NCI-H1436 treated with DMSO at 0.1 percent for 48 hours (cell line): ENCODE measurements at regions not wholly inside any gene's neighbourhood (a gene's known extent, or its start where the extent isn't known, plus 50 kb on each side); places are given as distances from the start of the nearest gene placed in this dataset.
"Not testable (repeated sequence)": the region's sequence is repeated elsewhere in the genome, so short reads cannot be mapped to it uniquely, and the experiment has no call there.

ENCODE experiments used
- DNase-seq: peaks from one replicate; lab custom pipeline; 2025; lab: John Stamatoyannopoulos, UW

DNA sequence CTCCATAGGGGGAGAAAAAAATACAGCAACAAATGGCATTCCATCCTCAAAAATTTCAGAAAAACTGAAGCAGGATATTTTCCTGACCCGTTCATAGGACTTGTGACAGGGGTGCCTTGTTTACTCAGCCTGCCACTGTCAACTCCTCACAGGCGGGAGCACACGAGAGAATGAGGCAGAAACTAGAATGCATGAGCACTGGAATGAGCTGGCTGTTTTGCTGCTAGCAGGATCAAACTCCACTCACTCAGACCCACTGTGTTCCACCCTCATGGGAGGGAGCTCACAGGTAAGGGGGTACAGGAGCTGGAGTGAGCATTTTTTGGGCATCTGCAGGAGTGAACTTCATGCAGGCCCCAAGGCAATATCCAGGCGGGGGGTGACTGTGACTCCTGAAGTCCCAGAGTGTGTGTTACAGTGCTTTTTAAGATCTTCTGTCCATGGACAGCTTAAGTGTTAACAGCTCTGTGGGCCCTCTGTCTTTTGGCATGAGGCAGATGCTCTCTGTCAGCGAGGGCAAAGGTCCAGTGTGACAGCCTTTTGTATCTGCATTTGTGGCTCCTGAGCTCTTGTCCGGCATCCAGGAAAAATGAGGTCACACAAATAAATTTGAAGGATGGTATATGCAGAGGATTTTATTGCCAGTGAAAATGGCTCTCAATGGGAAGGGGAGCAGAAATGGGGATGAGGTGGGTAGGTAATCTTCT is 905.7 kb upstream of the TENM4 start:
- DNase-seq = no peak

DNA sequence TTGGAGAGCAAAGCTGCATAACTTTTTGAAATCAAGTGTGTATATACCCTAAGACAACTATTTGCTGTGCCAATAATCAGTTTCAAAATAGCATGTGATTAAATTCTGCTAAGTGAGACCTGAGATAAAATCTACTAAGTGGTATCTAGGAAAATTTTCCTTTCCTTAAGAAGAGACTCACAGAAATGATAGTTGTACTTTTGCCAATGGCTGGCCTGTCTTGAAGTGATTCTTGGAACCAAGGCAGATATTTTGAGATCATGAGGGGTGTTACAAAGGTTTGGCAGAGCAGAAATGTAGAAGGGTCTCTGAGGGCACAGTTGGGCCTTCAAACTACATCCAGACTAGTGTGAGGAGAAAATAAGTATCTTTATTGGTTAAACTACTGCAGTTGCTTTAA is 902.6 kb upstream of the TENM4 start:
- no peak for DNase-seq

DNA sequence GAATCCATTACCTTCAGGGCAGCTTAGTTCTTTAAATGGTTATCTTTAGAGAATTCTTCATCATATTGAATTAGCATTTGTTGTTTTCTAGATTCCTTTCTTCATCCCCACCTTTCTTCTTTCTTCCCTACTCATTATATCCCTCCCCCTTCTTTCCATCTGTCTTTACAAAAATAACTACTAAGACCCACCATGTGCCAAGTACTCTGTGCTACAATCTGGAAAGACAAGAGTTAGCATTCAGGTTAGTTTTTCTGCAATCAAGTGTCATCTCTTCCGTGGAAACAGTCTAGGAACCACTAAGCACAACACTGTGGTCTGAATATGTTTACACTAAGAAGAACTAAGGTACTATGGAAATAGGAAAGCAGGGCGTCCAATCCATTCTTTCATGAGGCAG is 897.4 kb upstream of the TENM4 start:
- DNase-seq = no peak

DNA sequence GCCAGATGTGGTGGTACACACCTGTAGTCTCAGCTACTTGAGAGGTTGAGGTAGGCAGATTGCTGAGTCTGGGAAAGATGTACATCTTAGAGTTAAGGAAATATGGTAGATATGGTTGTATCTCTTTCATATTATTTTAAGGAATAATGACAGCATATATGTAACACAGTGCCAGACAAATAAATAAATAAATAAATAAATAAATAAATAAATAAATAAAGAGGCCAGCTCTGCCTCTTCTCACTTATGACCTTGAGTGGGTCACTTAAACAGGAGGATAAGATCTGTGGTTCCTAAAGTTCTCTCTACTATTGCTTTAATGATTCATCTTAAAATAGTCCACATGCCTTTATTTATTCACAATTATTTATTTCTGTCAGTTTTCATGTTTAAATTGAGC is 890.9 kb upstream of the TENM4 start:
- DNase-seq = no peak

DNA sequence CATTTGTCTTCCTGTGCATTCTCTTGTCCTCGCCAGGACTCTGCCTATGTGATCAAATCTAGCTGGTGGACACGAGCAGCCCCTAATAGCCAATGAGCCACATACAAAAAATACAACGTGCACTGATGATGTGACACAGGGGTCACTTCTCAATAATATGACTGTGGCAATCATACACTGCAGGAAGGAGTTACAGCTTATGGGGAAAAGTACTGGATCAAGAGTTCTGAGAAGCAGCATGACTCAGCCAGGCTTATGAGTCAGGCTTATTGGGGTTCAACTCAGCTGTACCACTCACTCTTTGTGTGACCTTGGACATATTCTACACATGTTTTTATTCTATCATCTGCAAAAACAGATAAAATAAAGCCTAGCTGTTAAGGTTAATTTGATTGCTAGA is 889.4 kb upstream of the TENM4 start:
- DNase-seq = no peak

DNA sequence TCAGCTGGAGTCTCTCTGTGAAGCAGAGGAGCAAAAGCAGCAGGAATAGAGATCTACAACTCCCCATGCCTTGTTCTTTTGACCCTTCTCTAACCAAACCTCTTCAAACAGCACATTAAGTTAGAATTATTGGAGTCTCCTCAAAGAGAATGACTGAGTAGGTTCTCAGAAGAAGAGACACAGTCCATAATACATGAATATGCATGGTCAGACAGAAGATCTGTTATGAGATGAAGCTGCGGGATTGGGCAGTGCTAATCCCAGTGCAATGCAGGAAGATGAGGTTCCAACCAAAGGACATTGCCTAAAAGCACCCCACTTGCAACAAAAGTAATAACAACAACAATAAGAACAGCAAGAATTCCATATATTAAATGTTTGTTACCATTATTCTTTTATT is 887.9 kb upstream of the TENM4 start:
- DNase-seq = no peak

DNA sequence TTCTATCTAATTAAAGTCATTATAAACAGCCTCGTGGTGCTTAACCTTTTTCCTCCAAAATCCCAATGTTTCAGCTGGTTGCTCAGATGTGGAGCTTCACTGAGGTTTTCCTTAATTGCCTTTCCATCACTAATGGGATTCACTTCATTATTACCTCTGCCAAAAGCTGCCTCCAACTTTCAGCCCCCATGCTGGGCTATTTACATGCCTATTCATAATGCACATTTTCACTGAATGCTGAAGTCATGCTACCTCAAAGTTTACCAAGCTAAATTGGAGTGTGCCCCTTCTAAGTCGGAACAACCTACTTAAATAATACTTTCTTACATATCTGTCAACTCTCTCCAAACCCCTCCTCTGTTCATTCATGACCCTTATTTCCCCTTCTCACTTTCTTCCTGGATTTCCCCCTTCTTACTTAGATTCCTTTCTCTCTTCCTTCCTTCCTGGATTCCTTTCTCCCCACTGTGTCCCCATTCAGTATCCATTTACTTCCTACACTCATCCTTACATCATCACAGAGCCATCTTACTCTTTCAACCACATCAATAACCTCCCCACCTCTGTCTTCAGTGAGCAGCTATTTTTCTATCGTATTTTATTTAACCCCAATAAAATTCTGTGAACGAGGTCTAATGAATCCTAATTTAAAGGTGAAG is 887.3 kb upstream of the TENM4 start:
- no peak for DNase-seq

DNA sequence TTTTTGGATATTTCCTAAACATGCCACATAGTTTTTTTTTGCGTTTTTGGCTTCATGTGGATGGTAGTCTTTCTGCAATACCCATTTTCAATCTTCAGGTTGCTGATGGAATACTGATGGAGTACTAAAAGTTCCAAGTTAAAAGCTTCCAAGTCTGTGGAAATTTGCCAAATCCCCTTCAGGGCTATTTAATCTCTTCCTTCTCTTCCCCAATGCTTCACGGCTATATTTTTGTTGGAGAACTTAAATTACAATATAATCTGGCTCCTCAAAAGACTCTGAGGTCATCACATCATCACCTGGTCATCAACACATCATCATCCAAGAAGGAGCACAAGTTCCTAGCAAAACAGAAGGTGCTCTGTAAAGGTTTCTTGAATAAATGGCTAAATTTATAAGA is 881.0 kb upstream of the TENM4 start:
- no peak for DNase-seq

DNA sequence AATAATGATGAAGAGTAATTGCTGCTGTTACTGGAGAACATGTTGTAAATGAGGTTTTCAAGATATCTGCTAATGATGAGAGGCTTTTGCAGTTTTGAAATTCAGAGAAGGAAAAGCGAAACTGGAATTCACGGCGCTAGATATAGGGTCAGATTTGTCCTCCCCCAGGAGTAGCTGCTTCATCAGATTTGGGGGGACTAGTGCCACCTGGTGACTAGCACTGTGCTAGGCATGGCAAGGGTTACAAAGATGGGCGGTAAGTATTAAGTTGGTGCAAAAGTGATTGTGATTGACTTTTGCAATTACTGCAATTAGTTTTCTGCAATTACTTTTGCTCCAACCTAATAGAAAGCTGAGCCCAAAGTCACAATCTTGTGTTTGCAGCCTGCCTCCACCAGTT is 879.9 kb upstream of the TENM4 start:
- DNase-seq = no peak

DNA sequence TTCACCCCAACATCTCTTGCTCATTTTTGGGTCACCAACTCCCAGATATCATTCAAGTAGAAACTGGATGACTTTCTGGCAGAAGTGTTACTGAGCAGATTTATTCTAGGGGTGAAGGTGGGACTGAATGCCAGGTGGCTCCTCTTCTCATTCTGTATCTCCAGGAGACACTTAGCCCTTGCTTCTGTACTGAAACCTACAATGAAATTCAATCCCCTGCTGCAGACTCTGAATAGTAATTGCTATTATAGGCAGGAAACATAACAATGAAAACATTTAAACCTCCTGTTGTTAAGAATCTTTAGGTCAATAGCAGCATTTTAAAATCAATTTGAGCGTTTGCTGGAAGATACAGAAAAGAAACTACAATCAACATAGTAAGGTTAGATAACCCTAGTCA is 879.4 kb upstream of the TENM4 start:
- DNase-seq = no peak

DNA sequence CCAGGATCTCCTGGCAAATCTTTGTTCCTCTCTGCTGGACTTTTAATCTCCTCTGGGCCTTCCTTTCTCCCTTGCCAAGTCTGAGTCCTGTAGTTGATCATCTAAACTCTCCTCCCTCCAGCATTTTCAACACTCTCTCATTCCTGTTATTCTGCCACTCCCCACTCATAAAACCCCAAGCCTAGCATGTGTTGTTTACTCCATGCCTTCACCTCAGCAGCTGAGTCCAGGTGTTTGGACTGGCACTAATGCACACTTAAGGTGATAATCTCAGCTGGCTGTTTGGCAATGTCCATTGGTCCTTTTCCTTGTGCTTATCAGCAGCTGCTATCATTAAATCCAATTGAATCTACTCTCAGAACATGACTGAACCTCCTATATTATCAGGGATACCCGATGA is 876.8 kb upstream of the TENM4 start:
- DNase-seq = no peak

DNA sequence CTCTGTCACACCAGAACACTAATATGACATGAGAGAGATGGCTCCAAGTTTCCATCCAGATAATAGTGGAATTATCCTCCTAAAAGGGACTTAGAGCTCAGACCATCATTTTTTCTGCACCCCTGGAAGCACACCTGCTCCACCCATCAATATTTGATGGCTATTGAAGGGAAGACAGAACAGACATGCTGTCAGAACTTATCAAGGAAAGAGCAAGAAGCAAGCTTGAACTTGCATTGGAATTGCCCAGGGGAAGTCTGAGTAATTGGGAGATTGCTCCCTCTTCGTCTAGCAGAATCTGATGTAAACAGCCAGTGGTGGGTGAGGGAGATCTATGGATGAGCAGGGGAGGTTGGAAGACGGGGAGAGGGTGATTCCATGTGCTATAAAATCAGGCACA is 874.4 kb upstream of the TENM4 start:
- DNase-seq = no peak

DNA sequence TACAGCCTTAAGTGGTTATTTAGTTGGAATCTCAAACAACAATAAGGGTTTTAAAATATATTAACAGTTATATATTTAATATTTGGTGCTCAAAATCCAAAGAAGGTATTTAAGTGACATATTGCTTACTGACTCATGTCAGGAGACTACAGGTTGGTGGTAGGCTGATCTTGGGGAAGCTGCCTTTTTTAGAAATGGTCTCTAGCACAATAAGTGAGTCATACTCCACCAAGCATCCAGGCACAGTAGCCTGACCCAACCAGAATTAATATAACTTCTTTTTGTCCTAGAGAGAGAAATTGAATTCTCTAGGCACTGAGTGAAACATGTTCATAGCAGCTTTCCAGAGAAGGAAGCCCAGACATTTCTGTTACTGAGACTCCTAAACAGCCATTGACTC is 868.5 kb upstream of the TENM4 start:
- no peak for DNase-seq

DNA sequence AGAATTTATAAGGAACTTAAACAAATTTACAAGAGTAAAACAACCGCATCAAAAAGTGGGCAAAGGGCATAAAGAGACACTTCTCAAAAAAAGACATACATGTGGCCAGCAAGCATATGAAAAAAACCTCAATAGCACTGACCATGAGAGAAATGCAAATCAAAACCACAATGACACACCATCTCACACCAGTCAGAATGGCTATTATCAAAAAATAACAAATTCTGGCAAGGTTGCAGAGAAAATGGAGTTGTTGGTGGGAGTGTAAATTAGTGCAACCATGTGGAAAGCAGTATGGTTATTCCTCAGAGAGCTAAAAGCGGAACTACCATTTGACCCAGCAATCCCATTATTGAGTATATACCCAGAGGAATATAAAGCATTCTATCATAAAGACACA is 866.8 kb upstream of the TENM4 start:
- DNase-seq = no peak

DNA sequence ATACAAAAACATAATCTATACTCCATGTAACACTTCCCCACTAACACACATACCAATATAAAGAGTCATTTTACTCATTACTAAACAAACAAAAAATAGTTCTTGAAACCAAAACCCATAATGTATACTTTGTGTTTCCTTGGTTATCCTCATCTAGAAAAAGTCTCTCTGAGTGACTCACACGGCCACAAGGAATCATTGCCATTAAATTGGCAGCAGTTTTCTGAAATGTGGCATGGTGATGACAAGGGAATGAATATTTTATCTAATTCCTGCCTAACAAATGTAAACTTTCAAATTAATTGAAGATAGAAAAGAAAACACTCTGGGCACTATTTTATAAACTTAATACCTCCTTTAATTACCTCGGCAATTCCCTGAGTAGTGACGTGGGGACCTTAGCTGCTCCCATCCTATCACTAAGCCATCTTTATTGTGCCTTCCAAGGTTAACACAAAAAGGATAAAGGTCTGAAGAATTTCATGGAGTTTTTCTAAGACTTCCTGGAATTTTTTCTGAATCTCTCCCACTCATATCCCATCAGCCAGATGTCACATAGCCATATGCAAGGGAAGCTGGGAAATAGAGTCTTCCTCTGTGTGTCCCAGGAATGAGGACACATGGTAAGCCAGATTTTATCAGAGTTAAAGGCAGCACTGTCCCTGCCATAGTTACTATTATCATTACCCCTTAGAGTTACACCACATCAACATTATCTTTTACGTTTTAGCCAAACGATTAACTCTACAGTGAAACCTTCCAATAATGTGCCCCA is 857.2 kb upstream of the TENM4 start:
- DNase-seq = no peak

DNA sequence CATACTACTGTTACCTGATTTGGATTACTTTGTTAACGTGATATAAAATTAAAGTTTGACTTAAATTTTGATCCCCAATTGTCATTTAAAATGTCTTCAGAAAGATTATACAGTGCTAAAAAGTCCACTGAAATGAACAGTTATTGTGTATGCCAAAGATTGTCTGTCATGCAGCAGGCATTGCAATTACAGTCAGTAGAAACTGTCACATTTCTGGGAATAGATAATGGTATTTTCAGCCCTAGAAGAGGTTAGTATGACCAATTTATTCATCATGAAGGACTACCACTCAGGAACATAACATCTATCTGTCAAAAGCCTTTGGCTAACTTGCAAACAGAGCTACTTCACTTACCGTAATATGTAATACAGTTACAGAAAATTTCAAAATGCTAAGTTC is 852.5 kb upstream of the TENM4 start:
- no peak for DNase-seq

DNA sequence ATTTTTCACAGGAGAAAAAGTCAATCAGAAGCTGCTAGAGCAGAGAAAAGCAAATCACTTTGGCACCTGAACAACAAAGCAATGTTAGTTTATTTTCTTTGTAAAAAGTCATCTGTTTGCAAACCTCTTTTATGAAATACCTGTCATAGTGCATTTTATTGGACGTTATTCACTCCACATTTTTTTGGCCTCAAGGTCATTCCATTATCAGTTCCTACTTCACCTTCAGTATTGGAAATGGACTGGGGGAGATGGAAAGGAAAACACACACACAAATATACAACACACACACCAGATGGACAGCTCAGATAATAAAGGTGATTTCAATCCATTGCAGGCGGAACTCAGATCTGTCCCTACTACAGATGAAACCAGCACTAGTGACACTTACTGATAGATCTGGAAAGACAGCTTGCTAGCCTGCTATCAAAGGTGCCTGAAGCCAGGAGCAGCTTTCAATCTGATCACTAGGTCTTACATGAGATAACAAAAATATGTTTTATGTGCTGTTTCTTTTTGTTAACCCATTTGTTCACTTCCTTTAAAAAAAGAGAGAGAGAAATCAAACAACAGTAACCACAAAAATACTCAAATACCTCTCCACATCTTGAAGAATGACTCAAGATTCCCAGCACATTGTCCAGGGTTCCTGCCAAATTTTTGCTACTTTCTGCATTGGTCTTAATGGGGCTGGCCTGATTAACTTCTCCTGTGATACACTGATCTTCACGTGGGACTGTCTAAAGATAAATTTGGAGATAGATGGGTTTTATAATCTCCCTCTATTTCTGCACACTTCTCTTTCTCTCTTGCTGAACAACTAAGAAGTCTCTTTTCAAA is 844.3 kb upstream of the TENM4 start:
- DNase-seq = no peak

DNA sequence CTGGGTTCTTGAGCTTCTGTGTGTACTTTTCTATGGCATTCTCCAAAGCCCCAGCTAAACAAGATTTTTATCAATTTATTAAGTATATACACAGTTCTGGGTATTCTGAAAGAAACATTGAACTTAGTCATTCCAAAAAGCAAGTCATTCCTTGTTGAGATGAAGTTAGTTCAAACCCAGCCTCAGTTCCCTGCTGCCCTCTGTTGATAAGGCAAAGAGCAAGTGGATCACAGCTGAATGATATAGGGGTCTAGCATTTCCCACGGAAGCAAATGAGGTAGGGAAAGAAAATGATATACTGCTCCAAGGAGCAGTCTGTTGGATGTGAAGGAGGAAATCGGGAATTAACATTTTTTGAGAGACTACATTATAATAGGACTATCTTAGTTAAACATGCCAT is 841.8 kb upstream of the TENM4 start:
- no peak for DNase-seq

DNA sequence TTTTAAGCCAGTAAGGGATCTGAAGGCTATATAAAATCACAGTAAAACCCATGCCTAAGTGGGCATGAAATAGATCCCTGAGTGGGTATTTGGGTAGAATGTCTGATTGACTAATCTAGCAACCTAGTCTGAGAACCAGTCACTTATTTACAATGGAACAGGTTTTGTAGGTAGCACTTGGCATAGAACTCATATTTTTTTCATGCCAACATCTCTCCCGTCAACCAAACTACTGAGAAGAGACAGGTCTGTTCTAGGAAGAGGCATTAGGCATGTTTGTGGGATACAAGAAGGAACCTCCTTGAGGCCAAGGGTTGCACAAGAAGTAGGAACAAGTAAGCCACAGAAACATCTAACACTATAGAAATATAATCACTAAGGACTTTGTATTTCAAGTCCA is 840.4 kb upstream of the TENM4 start:
- DNase-seq = no peak

DNA sequence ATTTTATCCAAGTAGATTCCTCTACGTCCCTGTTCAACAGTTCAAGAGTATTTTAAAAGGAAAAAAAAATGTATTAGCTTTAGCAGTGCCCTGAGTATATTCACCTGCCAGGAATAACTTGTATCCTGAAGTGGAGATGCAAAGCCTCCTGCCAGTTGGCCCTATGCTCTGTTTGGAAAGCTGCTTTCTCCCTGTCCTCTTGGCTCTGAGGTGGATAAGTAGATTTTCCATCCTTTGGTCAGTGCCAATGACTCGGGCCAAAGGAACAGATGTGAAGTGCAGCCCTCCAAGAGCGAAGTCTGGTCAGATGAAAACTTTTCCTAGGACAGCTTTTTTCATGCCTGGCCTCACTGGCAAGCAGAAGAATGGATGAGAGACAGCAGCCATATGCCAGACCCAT is 839.9 kb upstream of the TENM4 start:
- DNase-seq = no peak

DNA sequence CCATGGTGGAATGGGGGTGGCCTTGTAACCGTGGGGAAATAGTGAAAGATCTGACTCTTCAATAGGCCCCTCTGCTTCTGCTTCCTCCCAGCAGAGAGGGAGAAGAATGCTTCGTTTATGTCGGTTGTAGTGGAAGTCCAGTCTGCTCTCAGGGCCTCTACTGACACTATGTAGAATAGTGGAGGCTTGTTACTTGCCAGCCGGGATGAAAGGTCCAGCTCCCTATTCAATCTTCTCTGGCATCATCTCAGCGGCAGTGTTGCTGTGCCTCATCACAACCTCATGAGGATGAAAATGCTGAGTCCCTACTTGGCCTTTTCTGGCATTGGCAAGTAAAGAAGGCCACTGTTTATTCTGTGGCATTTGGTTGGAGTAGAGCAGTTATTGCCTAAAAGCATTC is 820.9 kb upstream of the TENM4 start:
- no peak for DNase-seq

DNA sequence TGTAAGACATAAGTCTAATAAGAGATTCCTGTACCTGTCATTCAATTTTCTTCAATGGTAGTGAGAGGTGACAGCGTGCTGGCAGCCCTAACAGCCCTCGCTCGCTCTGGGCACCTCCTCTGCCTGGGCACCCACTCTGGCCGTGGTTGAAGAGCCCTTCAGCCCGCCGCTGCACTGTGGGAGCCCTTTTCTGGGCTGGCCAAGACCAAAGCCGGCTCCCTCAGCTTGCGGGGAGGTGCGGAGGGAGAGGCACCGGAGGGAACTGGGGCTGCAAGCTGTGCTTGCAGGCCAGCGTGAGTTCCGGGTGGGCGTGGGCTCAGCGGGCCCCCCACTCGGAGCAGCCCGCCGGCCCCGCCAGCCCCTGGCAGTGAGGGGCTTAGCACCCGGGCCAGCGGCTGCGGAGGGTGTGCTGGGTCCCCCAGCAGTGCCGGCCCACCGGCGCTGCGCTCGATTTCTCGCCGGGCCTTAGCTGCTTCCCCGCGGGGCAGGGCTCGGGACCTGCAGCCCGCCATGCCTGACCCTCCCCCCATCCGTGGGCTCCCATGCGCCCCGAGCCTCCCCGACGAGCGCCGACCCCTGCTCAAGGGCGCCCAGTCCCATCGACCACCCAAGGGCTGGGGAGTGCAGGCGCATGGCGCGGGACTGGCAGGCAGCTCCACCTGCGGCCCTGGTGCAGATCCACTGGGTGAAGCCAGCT is 816.6 kb upstream of the TENM4 start:
- DNase-seq = not testable (repeated sequence)
